ENCODE measurements at regions not wholly inside any gene's neighbourhood (a gene's known extent, or its start where the extent isn't known, plus 50 kb on each side); places are given as distances from the start of the nearest gene placed in this dataset.

DNA sequence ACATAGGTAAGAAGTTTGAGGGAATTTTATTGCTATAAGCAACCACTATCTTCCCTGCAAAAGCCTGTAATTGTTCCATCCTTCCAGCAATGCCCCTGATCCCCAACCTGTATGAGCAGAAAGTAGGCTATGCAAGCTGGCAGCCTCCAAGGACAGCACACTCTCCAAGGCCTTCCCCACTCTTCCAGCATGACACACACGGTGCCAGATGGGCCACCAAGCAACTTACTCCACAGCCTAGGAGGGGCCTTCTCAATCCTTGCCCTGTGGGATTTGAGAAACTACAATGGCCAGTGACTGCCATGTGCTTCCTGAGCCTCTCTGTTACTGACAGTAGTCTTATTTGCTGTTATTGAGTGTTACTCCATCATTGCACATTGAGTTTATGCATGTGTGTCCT, 137.5 kb downstream of the ACTR3 start (continued):
- TF ChIP-seq NBN (conservative IDR thresholded peaks at IDR 0.05): no peak

DNA sequence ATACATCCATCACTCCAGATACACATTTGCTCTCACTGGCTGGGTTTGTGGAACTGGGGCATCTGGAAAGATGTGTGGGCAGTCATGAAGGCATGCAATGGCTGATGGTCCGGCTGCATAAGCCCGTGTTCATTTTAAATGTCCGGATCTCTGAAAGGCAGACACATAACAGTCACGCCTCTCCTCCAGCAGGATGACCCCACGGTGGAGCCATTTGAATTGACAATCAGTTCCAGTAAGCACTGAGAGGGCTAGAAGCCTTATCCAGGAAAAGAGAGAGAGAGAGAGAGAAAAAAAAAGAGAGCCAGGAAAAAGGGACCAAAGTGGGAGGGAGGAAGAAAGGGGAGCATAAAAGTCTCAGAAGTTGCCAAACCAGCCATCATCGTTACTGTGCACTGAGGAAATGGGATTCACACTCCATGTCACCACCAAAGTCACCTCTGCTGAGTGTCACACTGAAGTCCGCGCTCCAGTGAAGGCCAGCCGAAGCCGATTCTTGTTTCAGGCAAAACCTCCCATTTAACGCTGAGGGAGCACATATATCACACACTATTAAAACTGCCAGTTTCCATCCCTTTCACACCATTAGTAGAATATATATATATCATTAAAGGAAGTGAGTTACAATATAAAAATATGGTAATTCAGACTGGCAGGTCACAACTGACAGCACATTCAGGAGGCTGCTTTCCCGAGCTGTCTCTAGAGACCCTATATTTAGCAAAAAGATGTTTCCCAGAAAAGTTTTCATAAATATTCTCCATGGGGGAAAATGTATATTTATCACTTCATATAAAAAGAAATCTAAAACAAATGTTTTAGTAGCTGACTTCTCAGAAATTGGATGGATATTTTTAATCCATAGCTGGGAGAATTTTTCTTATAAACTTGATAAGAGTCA, 142.0 kb downstream of the ACTR3 start:
- no peak for TF ChIP-seq NFKB2 (CRISPR knock-in tag; IDR thresholded peaks at IDR 0.05; ENCODE audit: borderline replicate concordance)
- no peak for TF ChIP-seq ZNF547 (CRISPR knock-in tag; IDR thresholded peaks at IDR 0.05)
- TF ChIP-seq GPN1 (CRISPR knock-in tag; IDR thresholded peaks at IDR 0.05; ENCODE audit: borderline replicate concordance): no peak
- TF ChIP-seq ISL2 (CRISPR knock-in tag; IDR thresholded peaks at IDR 0.05): no peak
- TF ChIP-seq, protein P1, sequence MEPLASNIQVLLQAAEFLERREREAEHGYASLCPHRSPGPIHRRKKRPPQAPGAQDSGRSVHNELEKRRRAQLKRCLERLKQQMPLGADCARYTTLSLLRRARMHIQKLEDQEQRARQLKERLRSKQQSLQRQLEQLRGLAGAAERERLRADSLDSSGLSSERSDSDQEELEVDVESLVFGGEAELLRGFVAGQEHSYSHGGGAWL (CRISPR knock-in tag; IDR thresholded peaks at IDR 0.05): no peak
- no peak for TF ChIP-seq KAT2B (IDR thresholded peaks at IDR 0.05; ENCODE audit: borderline replicate concordance, low read depth, low read length)
- TF ChIP-seq, protein P2, sequence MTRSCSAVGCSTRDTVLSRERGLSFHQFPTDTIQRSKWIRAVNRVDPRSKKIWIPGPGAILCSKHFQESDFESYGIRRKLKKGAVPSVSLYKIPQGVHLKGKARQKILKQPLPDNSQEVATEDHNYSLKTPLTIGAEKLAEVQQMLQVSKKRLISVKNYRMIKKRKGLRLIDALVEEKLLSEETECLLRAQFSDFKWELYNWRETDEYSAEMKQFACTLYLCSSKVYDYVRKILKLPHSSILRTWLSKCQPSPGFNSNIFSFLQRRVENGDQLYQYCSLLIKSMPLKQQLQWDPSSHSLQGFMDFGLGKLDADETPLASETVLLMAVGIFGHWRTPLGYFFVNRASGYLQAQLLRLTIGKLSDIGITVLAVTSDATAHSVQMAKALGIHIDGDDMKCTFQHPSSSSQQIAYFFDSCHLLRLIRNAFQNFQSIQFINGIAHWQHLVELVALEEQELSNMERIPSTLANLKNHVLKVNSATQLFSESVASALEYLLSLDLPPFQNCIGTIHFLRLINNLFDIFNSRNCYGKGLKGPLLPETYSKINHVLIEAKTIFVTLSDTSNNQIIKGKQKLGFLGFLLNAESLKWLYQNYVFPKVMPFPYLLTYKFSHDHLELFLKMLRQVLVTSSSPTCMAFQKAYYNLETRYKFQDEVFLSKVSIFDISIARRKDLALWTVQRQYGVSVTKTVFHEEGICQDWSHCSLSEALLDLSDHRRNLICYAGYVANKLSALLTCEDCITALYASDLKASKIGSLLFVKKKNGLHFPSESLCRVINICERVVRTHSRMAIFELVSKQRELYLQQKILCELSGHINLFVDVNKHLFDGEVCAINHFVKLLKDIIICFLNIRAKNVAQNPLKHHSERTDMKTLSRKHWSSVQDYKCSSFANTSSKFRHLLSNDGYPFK (CRISPR knock-in tag; IDR thresholded peaks at IDR 0.05; ENCODE audit: borderline replicate concordance): no peak
- no peak for TF ChIP-seq ZNF616 (CRISPR knock-in tag; IDR thresholded peaks at IDR 0.05; ENCODE audit: low read depth)
- no peak for TF ChIP-seq KMT2A (CRISPR knock-in tag; IDR thresholded peaks at IDR 0.05)
- H3K9me3 ChIP-seq (ENCODE audit: low read length): no peaks in the 10 kb centered on the region
- in situ Hi-C loops (cut with HindIII; ENCODE audit: extremely low pct_ligation_motif_present, low pct_unique_long_range_greater_than_20kb): no loop called here
- peaks cover 4 to 14% of the 10 kb centered on the region in 2 experiments for H3K27me3 ChIP-seq (ENCODE audit: control insufficient read depth in 1 of 2, insufficient read depth in 2 of 2, low read length in 2 of 2)
- BruUV-seq (replicated peaks): no TSS peak
- H3K4me2 ChIP-seq (ENCODE audit: low read depth, low read length): no peak overlapping the region
- H3K27ac ChIP-seq (ENCODE audit: extremely low read length, insufficient read depth, low read length): no peak overlapping the region
- no peak overlapping the region for H3K9ac ChIP-seq (ENCODE audit: insufficient read depth, low read depth, low read length)
- no peak overlapping the region for H3K4me3 ChIP-seq (replicated peaks in 1 of 3; ENCODE audit: insufficient read depth in 1 of 3, low read depth in 2 of 3, low read length in 3 of 3)
- no peak overlapping the region for H2AFZ ChIP-seq (ENCODE audit: low read length)
- H3K36me3 ChIP-seq (replicated peaks in 1 of 2; ENCODE audit: control insufficient read depth in 1 of 2, insufficient read depth in 2 of 2, low read length in 2 of 2): no peaks in the 10 kb centered on the region
- no peaks in the 10 kb centered on the region for H3K79me2 ChIP-seq (ENCODE audit: insufficient read depth, low read length)
- H4K20me1 ChIP-seq (ENCODE audit: insufficient read depth, low read length): no peaks in the 10 kb centered on the region
- FAIRE-seq (no peak), ATAC-seq (no peak), DNase-seq (ENCODE audit: low spot score) (no peak)
- intact Hi-C loops (cut with micrococcal nuclease; ENCODE audit: unreplicated experiment): no loop called here
- WGBS (ENCODE audit: low lambda C conversion rate): 46% methylated on average over 12 of the region's 12 CpGs
- POLR2A ChIA-PET: no interaction called here
- H3K4me1 ChIP-seq (ENCODE audit: insufficient read depth, low read length): peaks cover 9% of the 10 kb centered on the region; the same call in 1 of the 2 replicates
- CTCF ChIA-PET (ENCODE audit: low intra/inter-chr PET ratio, low total read pairs): no interaction called here
